ENCODE measurements at regions not wholly inside any gene's neighbourhood (a gene's known extent, or its start where the extent isn't known, plus 50 kb on each side); places are given as distances from the start of the nearest gene placed in this dataset.

- Histone ChIP-seq H3F3A (ENCODE audit: insufficient read depth) (peaks cover 13% of the 10 kb centered on the region), H3K27me3 (replicated peaks; ENCODE audit: insufficient read depth) (no peaks in the 10 kb centered on the region), H3K4me2 (ENCODE audit: unreplicated experiment) (no peak overlapping the region), H3K4me1 (ENCODE audit: insufficient read depth) (peaks cover 16% of the 10 kb centered on the region), H3K9ac (no peak overlapping the region), H3K27ac (no peak overlapping the region), H3K79me2 (ENCODE audit: insufficient read depth) (no peaks in the 10 kb centered on the region), H3K9me3 (ENCODE audit: low read depth) (no peaks in the 10 kb centered on the region), H2AFZ (no peak overlapping the region), H3K36me3 (ENCODE audit: low read depth) (no peaks in the 10 kb centered on the region), H3K9me2 (ENCODE audit: insufficient read depth) (no peaks in the 10 kb centered on the region), H4K20me1 (ENCODE audit: insufficient read depth) (no peaks in the 10 kb centered on the region), H3K4me3 (no peak overlapping the region)
- 58 to 62% methylated on average over 3 of the region's 3 CpGs for WGBS, 2 experiments (ENCODE audit: low coverage in 1 of 2, low lambda C conversion rate in 2 of 2, missing lambda C conversion rate in 2 of 2)
- peak; percentile 37 for DNase-seq
- in situ Hi-C loops (cut with MboI): no loop called here
- TF ChIP-seq EZH2 (IDR thresholded peaks at IDR 0.05; ENCODE audit: insufficient read depth, poor library complexity, severe bottlenecking): no peak
- no peak for TF ChIP-seq EZH2phosphoT487 (IDR thresholded peaks at IDR 0.05; ENCODE audit: insufficient read depth, low read depth)
Observed at GRCh38 chr4:125704726-125705125, 390.0 kb downstream of the FAT4 start.

DNA sequence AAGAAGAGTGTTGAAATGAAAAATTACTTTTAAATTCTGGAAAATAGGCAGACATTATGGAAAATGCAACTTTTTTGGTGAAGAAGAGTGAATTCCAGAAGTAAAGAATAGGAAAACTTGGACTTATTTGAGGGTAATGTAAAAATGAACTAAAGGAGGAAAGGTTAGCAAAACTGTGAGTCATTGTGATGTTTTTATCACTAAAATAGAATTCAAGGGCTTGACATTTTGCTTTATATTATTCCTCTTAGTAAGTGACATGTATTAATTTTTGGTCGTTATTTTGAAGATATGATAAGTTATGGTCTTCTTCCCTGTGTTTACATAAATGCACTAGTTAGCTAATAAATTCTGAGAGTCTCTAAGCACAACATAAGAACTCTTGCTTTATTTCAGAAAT is 390.9 kb downstream of the FAT4 start:
- Histone ChIP-seq H3K36me3 (ENCODE audit: low read depth) (no peaks in the 10 kb centered on the region), H3F3A (ENCODE audit: insufficient read depth) (peaks cover 13% of the 10 kb centered on the region), H3K27ac (no peak overlapping the region), H3K4me3 (no peak overlapping the region), H4K20me1 (ENCODE audit: insufficient read depth) (no peaks in the 10 kb centered on the region), H3K9me2 (ENCODE audit: insufficient read depth) (no peaks in the 10 kb centered on the region), H3K9me3 (ENCODE audit: low read depth) (no peaks in the 10 kb centered on the region), H3K9ac (no peak overlapping the region), H3K4me1 (ENCODE audit: insufficient read depth) (peaks cover 16% of the 10 kb centered on the region), H3K79me2 (ENCODE audit: insufficient read depth) (no peaks in the 10 kb centered on the region), H2AFZ (no peak overlapping the region), H3K27me3 (replicated peaks; ENCODE audit: insufficient read depth) (no peaks in the 10 kb centered on the region), H3K4me2 (ENCODE audit: unreplicated experiment) (no peak overlapping the region)
- 89 to 91% methylated on average over 1 of the region's 1 CpG for WGBS, 2 experiments (ENCODE audit: low coverage in 1 of 2, low lambda C conversion rate in 2 of 2, missing lambda C conversion rate in 2 of 2)
- in situ Hi-C loops (cut with MboI): no loop called here
- TF ChIP-seq EZH2phosphoT487 (IDR thresholded peaks at IDR 0.05; ENCODE audit: insufficient read depth, low read depth) (no peak), EZH2 (IDR thresholded peaks at IDR 0.05; ENCODE audit: insufficient read depth, poor library complexity, severe bottlenecking) (no peak)
- no peak for DNase-seq

- H3K4me2 ChIP-seq (ENCODE audit: unreplicated experiment): no peak overlapping the region
- H3K9ac ChIP-seq: no peak overlapping the region
- H4K20me1 ChIP-seq (ENCODE audit: insufficient read depth): no peaks in the 10 kb centered on the region
- in situ Hi-C loops (cut with MboI): no loop called here
- H2AFZ ChIP-seq: no peak overlapping the region
- H3K27me3 ChIP-seq (replicated peaks; ENCODE audit: insufficient read depth): no peaks in the 10 kb centered on the region
- WGBS, 2 experiments (ENCODE audit: low coverage in 1 of 2, low lambda C conversion rate in 2 of 2, missing lambda C conversion rate in 2 of 2): 89 to 91% methylated on average over 17 of the region's 17 CpGs
- no peak overlapping the region for H3K27ac ChIP-seq
- H3F3A ChIP-seq (ENCODE audit: insufficient read depth): peaks cover 13% of the 10 kb centered on the region
- no peak overlapping the region for H3K4me3 ChIP-seq
- no peak for DNase-seq
- no peaks in the 10 kb centered on the region for H3K79me2 ChIP-seq (ENCODE audit: insufficient read depth)
- no peaks in the 10 kb centered on the region for H3K9me2 ChIP-seq (ENCODE audit: insufficient read depth)
- H3K4me1 ChIP-seq (ENCODE audit: insufficient read depth): peaks cover 16% of the 10 kb centered on the region
- no peaks in the 10 kb centered on the region for H3K9me3 ChIP-seq (ENCODE audit: low read depth)
- no peak for TF ChIP-seq EZH2phosphoT487 (IDR thresholded peaks at IDR 0.05; ENCODE audit: insufficient read depth, low read depth)
- no peak for TF ChIP-seq EZH2 (IDR thresholded peaks at IDR 0.05; ENCODE audit: insufficient read depth, poor library complexity, severe bottlenecking)
- no peaks in the 10 kb centered on the region for H3K36me3 ChIP-seq (ENCODE audit: low read depth)
Observed at GRCh38 chr4:125707397-125707796, 392.6 kb downstream of the FAT4 start.

- Histone ChIP-seq H3K9me3 (ENCODE audit: low read depth) (no peaks in the 10 kb centered on the region), H3K4me1 (ENCODE audit: insufficient read depth) (0 out of 2 replicates have a peak, but pooled peaks cover 2% of the 10 kb centered on the region), H3K4me3 (no peak overlapping the region), H3K27me3 (replicated peaks; ENCODE audit: insufficient read depth) (no peaks in the 10 kb centered on the region), H3K4me2 (ENCODE audit: unreplicated experiment) (no peak overlapping the region), H4K20me1 (ENCODE audit: insufficient read depth) (no peaks in the 10 kb centered on the region), H3K36me3 (ENCODE audit: low read depth) (no peaks in the 10 kb centered on the region), H3K9ac (no peak overlapping the region), H3F3A (ENCODE audit: insufficient read depth) (no peaks in the 10 kb centered on the region), H3K9me2 (ENCODE audit: insufficient read depth) (no peaks in the 10 kb centered on the region), H3K27ac (no peak overlapping the region), H2AFZ (no peak overlapping the region), H3K79me2 (ENCODE audit: insufficient read depth) (no peaks in the 10 kb centered on the region)
- DNase-seq: no peak
- in situ Hi-C loops (cut with MboI): no loop called here
- TF ChIP-seq EZH2phosphoT487 (IDR thresholded peaks at IDR 0.05; ENCODE audit: insufficient read depth, low read depth): no peak
Observed at GRCh38 chr4:125710766-125711165, 396.0 kb downstream of the FAT4 start.

GRCh38 chr4:125714049-125714448 is 399.3 kb downstream of the FAT4 start:
- Histone ChIP-seq H2AFZ (no peak overlapping the region), H3K9me3 (ENCODE audit: low read depth) (no peaks in the 10 kb centered on the region), H3K9me2 (ENCODE audit: insufficient read depth) (no peaks in the 10 kb centered on the region), H3K4me1 (ENCODE audit: insufficient read depth) (no peaks in the 10 kb centered on the region), H3K27ac (no peak overlapping the region), H3K79me2 (ENCODE audit: insufficient read depth) (no peaks in the 10 kb centered on the region), H3K4me3 (no peak overlapping the region), H3K9ac (no peak overlapping the region), H3K36me3 (ENCODE audit: low read depth) (no peaks in the 10 kb centered on the region), H4K20me1 (ENCODE audit: insufficient read depth) (no peaks in the 10 kb centered on the region), H3K27me3 (replicated peaks; ENCODE audit: insufficient read depth) (no peaks in the 10 kb centered on the region), H3F3A (ENCODE audit: insufficient read depth) (no peaks in the 10 kb centered on the region), H3K4me2 (ENCODE audit: unreplicated experiment) (no peak overlapping the region)
- in situ Hi-C loops (cut with MboI): no loop called here
- no peak for DNase-seq
- 72 to 74% methylated on average over 3 of the region's 3 CpGs for WGBS, 2 experiments (ENCODE audit: low coverage in 1 of 2, low lambda C conversion rate in 2 of 2, missing lambda C conversion rate in 2 of 2)
- no peak for TF ChIP-seq EZH2 (IDR thresholded peaks at IDR 0.05; ENCODE audit: insufficient read depth, poor library complexity, severe bottlenecking)
- no peak for TF ChIP-seq EZH2phosphoT487 (IDR thresholded peaks at IDR 0.05; ENCODE audit: insufficient read depth, low read depth)

All from GM23248 (cell line).